Fibroblast of lung (primary cell): ENCODE measurements at regions not wholly inside any gene's neighbourhood (a gene's known extent, or its start where the extent isn't known, plus 50 kb on each side); places are given as distances from the start of the nearest gene placed in this dataset.

Experiments
- DNase-seq, 2 donors: peaks; one replicate each; pipeline versions ENCODE4 v3.0.0 to v3.0.0-alpha.2; 2010; ENCODE audit warnings: low read depth in 2 of 2
- H2AFZ ChIP-seq: 2 replicates; pipeline ENCODE4 v1.5.1; 2012; ENCODE audit warnings: low read length, control low read depth, inconsistent platforms
- H3K27ac ChIP-seq: 2 replicates; pipeline ENCODE4 v1.5.1; 2011; ENCODE audit warnings: low read length, control low read depth; ENCODE audit not compliant: insufficient read depth
- H3K27me3 ChIP-seq: 2 replicates; pipeline ENCODE4 v1.5.1; 2011; ENCODE audit warnings: mild to moderate bottlenecking, low read length; ENCODE audit not compliant: control insufficient read depth, insufficient read depth
- H3K36me3 ChIP-seq: 2 replicates; pipeline ENCODE4 v1.5.1; 2011; ENCODE audit warnings: low read length; ENCODE audit not compliant: control insufficient read depth, insufficient read depth
- H3K4me1 ChIP-seq: 2 replicates; pipeline ENCODE4 v1.5.1; 2011; ENCODE audit warnings: low read length; ENCODE audit not compliant: control insufficient read depth, insufficient read depth; ENCODE audit errors: extremely low read depth
- H3K4me2 ChIP-seq: 2 replicates; pipeline ENCODE4 v1.5.1; 2011; ENCODE audit warnings: low read length, control low read depth; ENCODE audit not compliant: insufficient read depth; ENCODE audit errors: extremely low read depth
- H3K4me3 ChIP-seq, 4 experiments: fragments of 200-600 bp in 1 of 4; sonication (generic) in 1 of 4; replicated peaks in 1 of 4; 2 replicates each; pipeline ENCODE4 v1.5.1; 2011 to 2016; ENCODE audit warnings: low read length in 4 of 4, low read depth in 3 of 4, mild to moderate bottlenecking in 3 of 4, control low read depth in 2 of 4, inconsistent platforms in 1 of 4, mixed read lengths in 1 of 4; ENCODE audit not compliant: insufficient read depth in 1 of 4; ENCODE audit errors: control extremely low read depth in 1 of 4
- H3K79me2 ChIP-seq: 2 replicates; pipeline ENCODE4 v1.5.1; 2012; ENCODE audit warnings: mild to moderate bottlenecking, low read length, inconsistent platforms; ENCODE audit not compliant: control insufficient read depth, insufficient read depth
- H3K9ac ChIP-seq: 2 replicates; pipeline ENCODE4 v1.5.1; 2011; ENCODE audit warnings: mild to moderate bottlenecking, low read length, control low read depth; ENCODE audit not compliant: insufficient read depth
- H3K9me3 ChIP-seq: 2 replicates; pipeline ENCODE4 v1.5.1; 2012; ENCODE audit warnings: low read depth, low read length; ENCODE audit not compliant: control insufficient read depth, insufficient read depth
- H4K20me1 ChIP-seq: 2 replicates; pipeline ENCODE4 v1.5.1; 2011; ENCODE audit warnings: low read length; ENCODE audit not compliant: control insufficient read depth, insufficient read depth; ENCODE audit errors: extremely low read depth
- EZH2 ChIP-seq: IDR thresholded peaks from 2 replicates; pipeline ENCODE4 v1.5.1; 2012; ENCODE audit warnings: low read length, control low read depth, mild to moderate bottlenecking; ENCODE audit errors: missing control alignments
- TF ChIP-seq, protein P1 (sequence below), 2 donors: IDR thresholded peaks in 1 of 2; conservative IDR thresholded peaks in 1 of 2; 1 replicate in 1 of 2; 2 replicates in 1 of 2; pipeline ENCODE4 v1.5.1; 2011 to 2012; ENCODE audit warnings: low read length in 2 of 2, control low read depth in 1 of 2, inconsistent platforms in 1 of 2, low read depth in 1 of 2, mild to moderate bottlenecking in 1 of 2

DNA sequence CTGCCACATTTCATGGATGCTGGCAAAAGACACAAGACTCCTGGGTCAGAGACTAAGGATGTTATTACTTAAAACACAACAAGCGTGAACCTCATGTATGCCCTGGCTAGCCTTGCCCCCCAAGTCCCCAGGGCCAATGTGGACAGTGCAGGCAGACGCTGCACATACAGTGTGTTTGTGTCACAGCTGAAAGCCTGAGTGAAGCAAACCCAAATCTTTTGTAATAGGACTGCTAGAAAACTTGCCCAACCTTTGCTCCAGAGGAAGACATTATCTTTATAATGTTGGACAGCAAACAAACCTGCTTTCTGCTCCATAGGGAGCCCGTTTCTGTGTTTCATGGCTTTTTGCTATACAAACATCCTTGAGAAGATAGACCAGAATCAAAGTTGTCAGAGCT is 282.0 kb upstream of the RORA start:
- no peaks in the 10 kb centered on the region for H3K36me3 ChIP-seq
- H3K4me1 ChIP-seq, result no peaks in the 10 kb centered on the region
- no peak overlapping the region for H3K4me2 ChIP-seq
- H4K20me1 ChIP-seq, result no peaks in the 10 kb centered on the region
- no peaks in the 10 kb centered on the region for H3K9me3 ChIP-seq
- no peak overlapping the region for H3K9ac ChIP-seq
- DNase-seq, result no peak
- H2AFZ ChIP-seq, result no peak overlapping the region
- no peaks in the 10 kb centered on the region for H3K27me3 ChIP-seq
- H3K4me3 ChIP-seq, result no peak overlapping the region
- TF ChIP-seq, protein P1, sequence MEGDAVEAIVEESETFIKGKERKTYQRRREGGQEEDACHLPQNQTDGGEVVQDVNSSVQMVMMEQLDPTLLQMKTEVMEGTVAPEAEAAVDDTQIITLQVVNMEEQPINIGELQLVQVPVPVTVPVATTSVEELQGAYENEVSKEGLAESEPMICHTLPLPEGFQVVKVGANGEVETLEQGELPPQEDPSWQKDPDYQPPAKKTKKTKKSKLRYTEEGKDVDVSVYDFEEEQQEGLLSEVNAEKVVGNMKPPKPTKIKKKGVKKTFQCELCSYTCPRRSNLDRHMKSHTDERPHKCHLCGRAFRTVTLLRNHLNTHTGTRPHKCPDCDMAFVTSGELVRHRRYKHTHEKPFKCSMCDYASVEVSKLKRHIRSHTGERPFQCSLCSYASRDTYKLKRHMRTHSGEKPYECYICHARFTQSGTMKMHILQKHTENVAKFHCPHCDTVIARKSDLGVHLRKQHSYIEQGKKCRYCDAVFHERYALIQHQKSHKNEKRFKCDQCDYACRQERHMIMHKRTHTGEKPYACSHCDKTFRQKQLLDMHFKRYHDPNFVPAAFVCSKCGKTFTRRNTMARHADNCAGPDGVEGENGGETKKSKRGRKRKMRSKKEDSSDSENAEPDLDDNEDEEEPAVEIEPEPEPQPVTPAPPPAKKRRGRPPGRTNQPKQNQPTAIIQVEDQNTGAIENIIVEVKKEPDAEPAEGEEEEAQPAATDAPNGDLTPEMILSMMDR (conservative IDR thresholded peaks at IDR 0.05 in 1 of 2, IDR thresholded peaks at IDR 0.05 in 1 of 2; ENCODE audit: low read depth in 1 of 2, low read length in 2 of 2), result no peak
- TF ChIP-seq EZH2, result no peak
- no peak overlapping the region for H3K27ac ChIP-seq
- no peaks in the 10 kb centered on the region for H3K79me2 ChIP-seq

DNA sequence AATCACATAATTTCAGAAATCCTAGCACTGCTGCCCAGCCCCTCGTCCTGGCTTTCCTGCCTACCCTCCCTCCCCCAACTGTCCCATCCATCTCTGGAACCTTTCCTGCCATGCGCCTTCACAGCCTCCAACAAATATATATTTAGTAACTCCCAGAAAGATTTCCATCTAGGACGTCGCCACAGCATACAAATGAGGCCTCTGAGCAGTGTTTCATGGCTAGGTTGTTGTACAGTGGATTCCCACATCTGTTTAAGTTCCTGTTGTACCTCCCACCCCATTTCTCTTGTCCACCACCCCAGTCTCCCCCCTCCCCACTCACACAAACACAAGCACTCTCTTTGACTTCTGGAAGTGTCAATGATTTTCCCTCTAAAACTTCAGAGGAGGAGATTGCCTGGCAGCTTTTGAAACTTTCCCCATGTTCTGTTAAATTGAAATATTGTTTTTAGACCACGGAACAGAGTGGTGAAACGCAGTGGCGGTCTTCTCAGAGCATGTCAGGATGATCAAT is 280.3 kb upstream of the RORA start:
- no peak for DNase-seq
- H3K36me3 ChIP-seq, result no peaks in the 10 kb centered on the region
- no peak for TF ChIP-seq EZH2
- TF ChIP-seq, protein P1 (conservative IDR thresholded peaks at IDR 0.05 in 1 of 2, IDR thresholded peaks at IDR 0.05 in 1 of 2; ENCODE audit: low read depth in 1 of 2, low read length in 2 of 2), result no peak
- no peaks in the 10 kb centered on the region for H3K27me3 ChIP-seq
- H3K4me2 ChIP-seq, result no peak overlapping the region
- H3K4me3 ChIP-seq, result no peak overlapping the region
- no peaks in the 10 kb centered on the region for H3K4me1 ChIP-seq
- no peak overlapping the region for H2AFZ ChIP-seq
- H3K9me3 ChIP-seq, result no peaks in the 10 kb centered on the region
- no peaks in the 10 kb centered on the region for H3K79me2 ChIP-seq
- no peak overlapping the region for H3K27ac ChIP-seq
- no peak overlapping the region for H3K9ac ChIP-seq
- no peaks in the 10 kb centered on the region for H4K20me1 ChIP-seq

DNA sequence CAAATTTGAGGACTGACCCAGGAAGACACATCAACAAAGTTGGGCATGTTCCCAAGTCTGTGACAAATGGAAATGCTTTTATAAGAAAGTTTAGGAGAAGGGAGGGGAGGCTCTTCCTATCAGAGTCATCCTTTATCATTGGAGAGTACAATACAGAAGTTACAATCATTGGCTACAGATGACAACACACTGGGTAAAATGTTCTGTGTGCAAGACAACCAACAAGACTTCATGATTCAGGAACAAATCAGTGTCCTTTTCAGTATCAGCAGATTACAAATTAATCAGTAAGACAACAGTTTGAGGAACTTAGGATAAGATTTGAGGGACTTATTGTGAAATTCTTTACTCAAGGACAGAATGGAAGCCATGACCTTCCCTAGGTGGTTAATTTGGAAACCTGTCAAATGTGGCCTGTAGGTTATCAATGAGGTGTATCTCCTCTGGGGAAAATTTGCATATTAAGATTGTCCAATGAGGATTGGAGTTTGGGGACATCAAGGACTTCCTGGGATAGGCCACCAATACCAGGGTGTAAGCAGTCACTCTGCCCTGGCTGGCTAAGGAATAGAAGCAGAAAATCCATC is 274.4 kb upstream of the RORA start:
- H3K4me1 ChIP-seq, result no peaks in the 10 kb centered on the region
- TF ChIP-seq EZH2, result no peak
- TF ChIP-seq, protein P1 (conservative IDR thresholded peaks at IDR 0.05 in 1 of 2, IDR thresholded peaks at IDR 0.05 in 1 of 2; ENCODE audit: low read depth in 1 of 2, low read length in 2 of 2), result no peak

More for the DNA sequence above, 274.4 kb upstream of the RORA start:
- H3K4me3 ChIP-seq, result no peak overlapping the region
- H3K9ac ChIP-seq, result no peak overlapping the region
- H3K27me3 ChIP-seq, result no peaks in the 10 kb centered on the region
- H2AFZ ChIP-seq, result no peak overlapping the region
- H3K36me3 ChIP-seq, result no peaks in the 10 kb centered on the region
- no peaks in the 10 kb centered on the region for H3K79me2 ChIP-seq
- H3K4me2 ChIP-seq, result no peak overlapping the region
- no peaks in the 10 kb centered on the region for H3K9me3 ChIP-seq
- H4K20me1 ChIP-seq, result no peaks in the 10 kb centered on the region
- DNase-seq, result no peak
- H3K27ac ChIP-seq, result no peak overlapping the region
